IPS DF 6.9 (cell line): ENCODE measurements at regions not wholly inside any gene's neighbourhood (a gene's known extent, or its start where the extent isn't known, plus 50 kb on each side); places are given as distances from the start of the nearest gene placed in this dataset.

Experiments
- DNase-seq: peaks from one replicate; pipeline ENCODE4 v3.0.0-alpha.2; 2013; ENCODE audit warnings: low read depth, low spot score
- H3K27ac ChIP-seq: one replicate; pipeline ENCODE4 v1.5.1; 2013; ENCODE audit warnings: low read length, control low read depth
- H3K27me3 ChIP-seq: 2 replicates; pipeline ENCODE4 v1.6.1; 2013; ENCODE audit warnings: mild to moderate bottlenecking, low read length; ENCODE audit not compliant: control insufficient read depth, insufficient read depth
- H3K36me3 ChIP-seq: 2 replicates; pipeline ENCODE4 v1.6.1; 2013; ENCODE audit warnings: low read length; ENCODE audit not compliant: control insufficient read depth, insufficient read depth
- H3K4me1 ChIP-seq: 2 replicates; pipeline ENCODE4 v1.6.1; 2013; ENCODE audit warnings: low read length; ENCODE audit not compliant: control insufficient read depth, insufficient read depth
- H3K4me3 ChIP-seq: 2 replicates; pipeline ENCODE4 v1.5.1; 2013; ENCODE audit warnings: mild to moderate bottlenecking, low read length
- H3K9me3 ChIP-seq: 2 replicates; pipeline ENCODE4 v1.6.1; 2013; ENCODE audit warnings: low read length, inconsistent platforms; ENCODE audit not compliant: control insufficient read depth, insufficient read depth
- WGBS: extraction: QIAGEN DNeasy Blood & Tissue Kit; methylation state at CpG from one replicate; pipeline ENCODE4 v1.1.7; 2013; ENCODE audit warnings: mixed read lengths, missing lambda C conversion rate; ENCODE audit not compliant: insufficient read length, insufficient coverage; 5-methylcytosine and 5-hydroxymethylcytosine counted together

- no peak for DNase-seq
- H3K4me3 ChIP-seq, result no peak overlapping the region
- H3K36me3 ChIP-seq, result no peaks in the 10 kb centered on the region
- no peaks in the 10 kb centered on the region for H3K9me3 ChIP-seq
- WGBS, result no CpG with 5 or more reads among the region's 5 CpGs
- no peaks in the 10 kb centered on the region for H3K4me1 ChIP-seq
- H3K27me3 ChIP-seq, result no peaks in the 10 kb centered on the region
- no peak overlapping the region for H3K27ac ChIP-seq
Observed at GRCh38 chr5:135223891-135224625, 175.0 kb downstream of the MACROH2A1 start.

GRCh38 chr5:135223404-135223803 is 175.6 kb downstream of the MACROH2A1 start:
- no peaks in the 10 kb centered on the region for H3K36me3 ChIP-seq
- DNase-seq, result no peak
- no CpG with 5 or more reads among the region's 2 CpGs for WGBS
- H3K4me1 ChIP-seq, result no peaks in the 10 kb centered on the region
- no peak overlapping the region for H3K27ac ChIP-seq
- no peak overlapping the region for H3K4me3 ChIP-seq
- H3K27me3 ChIP-seq, result no peaks in the 10 kb centered on the region
- no peaks in the 10 kb centered on the region for H3K9me3 ChIP-seq

- Histone ChIP-seq H3K27me3 (no peaks in the 10 kb centered on the region), H3K4me3 (no peak overlapping the region), H3K4me1 (no peaks in the 10 kb centered on the region), H3K36me3 (no peaks in the 10 kb centered on the region), H3K9me3 (no peaks in the 10 kb centered on the region), H3K27ac (no peak overlapping the region)
- no CpG with 5 or more reads among the region's 3 CpGs for WGBS
- no peak for DNase-seq
Observed at GRCh38 chr5:135222771-135223170, 176.3 kb downstream of the MACROH2A1 start.

- no CpG with 5 or more reads among the region's 4 CpGs for WGBS
- Histone ChIP-seq H3K4me1 (no peaks in the 10 kb centered on the region), H3K36me3 (no peaks in the 10 kb centered on the region)
Observed at GRCh38 chr5:135222171-135222681, 176.8 kb downstream of the MACROH2A1 start.

GRCh38 chr5:135221696-135222095 is 177.3 kb downstream of the MACROH2A1 start:
- no peaks in the 10 kb centered on the region for H3K9me3 ChIP-seq
- H3K4me1 ChIP-seq, result no peaks in the 10 kb centered on the region
- H3K4me3 ChIP-seq, result no peak overlapping the region
- H3K36me3 ChIP-seq, result no peaks in the 10 kb centered on the region
- H3K27me3 ChIP-seq, result no peaks in the 10 kb centered on the region
- no peak overlapping the region for H3K27ac ChIP-seq
- WGBS, result no CpG with 5 or more reads among the region's 2 CpGs
- DNase-seq, result no peak

More at GRCh38 chr5:135222171-135222681, 176.8 kb downstream of the MACROH2A1 start:
- no peak overlapping the region for H3K27ac ChIP-seq
- no peak overlapping the region for H3K4me3 ChIP-seq
- no peak for DNase-seq
- no peaks in the 10 kb centered on the region for H3K9me3 ChIP-seq
- H3K27me3 ChIP-seq, result no peaks in the 10 kb centered on the region

- no CpG with 5 or more reads among the region's 3 CpGs for WGBS
- Histone ChIP-seq H3K36me3 (no peaks in the 10 kb centered on the region), H3K9me3 (no peaks in the 10 kb centered on the region), H3K27me3 (no peaks in the 10 kb centered on the region), H3K4me1 (no peaks in the 10 kb centered on the region), H3K4me3 (no peak overlapping the region), H3K27ac (no peak overlapping the region)
- DNase-seq, result no peak
Observed at GRCh38 chr5:135221187-135221473, 177.9 kb downstream of the MACROH2A1 start.

GRCh38 chr5:135220394-135221186 is 178.4 kb downstream of the MACROH2A1 start:
- no CpG with 5 or more reads among the region's 7 CpGs for WGBS
- no peaks in the 10 kb centered on the region for H3K27me3 ChIP-seq
- H3K36me3 ChIP-seq, result no peaks in the 10 kb centered on the region
- no peak overlapping the region for H3K27ac ChIP-seq
- H3K9me3 ChIP-seq, result no peaks in the 10 kb centered on the region
- DNase-seq, result no peak
- no peaks in the 10 kb centered on the region for H3K4me1 ChIP-seq
- H3K4me3 ChIP-seq, result no peak overlapping the region

GRCh38 chr5:135219868-135220267 is 179.2 kb downstream of the MACROH2A1 start:
- Histone ChIP-seq H3K36me3 (no peaks in the 10 kb centered on the region), H3K4me3 (no peak overlapping the region), H3K4me1 (no peaks in the 10 kb centered on the region), H3K27me3 (no peaks in the 10 kb centered on the region), H3K27ac (no peak overlapping the region), H3K9me3 (no peaks in the 10 kb centered on the region)
- no peak for DNase-seq
- WGBS, result no CpG with 5 or more reads among the region's 3 CpGs

- Histone ChIP-seq H3K9me3 (no peaks in the 10 kb centered on the region), H3K27ac (no peak overlapping the region), H3K27me3 (no peaks in the 10 kb centered on the region), H3K4me3 (no peak overlapping the region), H3K36me3 (no peaks in the 10 kb centered on the region), H3K4me1 (no peaks in the 10 kb centered on the region)
- no CpG with 5 or more reads among the region's 13 CpGs for WGBS
- DNase-seq, result no peak
Observed at GRCh38 chr5:135218790-135219568, 180.1 kb downstream of the MACROH2A1 start.

- no peak for DNase-seq
- WGBS, result no CpG with 5 or more reads among the region's 3 CpGs
- Histone ChIP-seq H3K27ac (no peak overlapping the region), H3K9me3 (no peaks in the 10 kb centered on the region), H3K36me3 (no peaks in the 10 kb centered on the region), H3K27me3 (no peaks in the 10 kb centered on the region), H3K4me1 (no peaks in the 10 kb centered on the region), H3K4me3 (no peak overlapping the region)
Observed at GRCh38 chr5:135218486-135218755, 180.6 kb downstream of the MACROH2A1 start.
